Stimulated activated CD4-positive, alpha-beta T cell treated with anti-CD3 and anti-CD28 coated beads, Interleukin-1b, Interleukin-23, amount 100 ng/mL, for 24 hours (primary cell): ENCODE measurements at regions not wholly inside any gene's neighbourhood (a gene's known extent, or its start where the extent isn't known, plus 50 kb on each side); places are given as distances from the start of the nearest gene placed in this dataset.

Experiments used
- DNase-seq, 4 experiments: peaks; one replicate each; pipeline ENCODE4 v3.0.0-alpha.2; 2020; ENCODE audit warnings: low read depth in 4 of 4, low spot score in 1 of 4

DNA sequence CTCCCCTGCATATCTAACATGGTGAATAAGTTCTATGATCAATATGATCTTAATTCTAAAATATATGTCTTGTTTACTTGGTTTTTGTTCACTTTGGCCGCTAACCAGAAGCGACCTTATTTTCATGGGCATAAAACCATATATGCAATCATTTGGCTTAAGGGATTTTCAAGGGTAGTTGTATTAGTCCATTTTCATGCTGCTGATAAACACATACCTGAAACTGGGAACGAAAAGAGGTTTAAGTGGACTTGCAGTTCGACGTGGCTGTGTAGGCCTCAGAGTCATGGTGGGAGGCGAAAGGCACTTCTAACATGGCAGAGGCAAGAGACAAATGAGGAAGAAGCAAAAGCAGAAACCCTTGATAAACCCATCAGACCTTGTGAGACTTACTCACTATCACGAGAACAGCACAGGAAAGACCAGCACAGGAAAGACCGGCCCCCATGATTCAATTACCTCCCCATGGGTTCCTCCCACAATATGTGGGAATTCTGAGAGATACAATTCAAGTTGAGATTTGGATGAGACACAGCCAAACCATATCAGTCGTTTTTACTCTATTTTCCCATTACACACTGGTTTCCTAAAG is 114.3 kb upstream of the CPEB2 start:
- DNase-seq: no peak

DNA sequence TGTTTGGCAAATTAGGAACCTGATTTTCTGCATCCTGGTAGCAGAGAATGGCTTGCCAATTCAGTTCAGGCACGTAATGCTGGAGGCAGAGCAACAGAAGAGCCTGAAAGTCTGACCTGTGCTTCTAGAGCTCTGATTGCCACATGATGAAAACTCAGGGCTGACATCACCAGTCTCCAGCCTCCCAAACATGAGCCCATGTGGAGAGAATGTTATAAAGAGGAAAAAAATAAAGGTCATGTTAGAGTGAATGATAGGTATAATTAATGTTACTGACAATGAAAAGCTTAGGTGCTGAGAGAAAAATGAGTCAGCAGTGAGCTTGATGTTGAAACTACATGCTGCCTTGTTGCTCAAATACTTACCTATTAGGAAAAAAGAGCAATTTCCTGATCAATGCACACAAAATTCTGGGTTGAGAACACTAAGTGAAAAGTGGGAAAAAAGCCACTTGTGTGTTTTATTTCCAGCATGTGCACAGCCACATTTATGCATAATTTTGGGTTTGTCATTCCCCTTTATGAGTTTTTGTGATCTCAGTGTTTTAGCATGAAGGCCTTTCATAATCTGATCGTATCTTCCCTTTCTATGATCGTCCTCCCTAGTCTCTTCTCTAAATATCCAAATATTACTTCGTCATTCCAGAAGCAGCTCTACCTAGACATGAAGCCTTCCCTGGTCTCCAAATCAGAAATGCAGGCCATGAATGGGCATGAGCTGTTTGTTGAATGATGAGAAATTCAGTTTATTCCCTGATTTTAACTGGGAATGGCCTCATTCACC is 113.3 kb upstream of the CPEB2 start:
- DNase-seq: no peak

GRCh38 chr4:14892563-14892962 is 109.7 kb upstream of the CPEB2 start:
- no peak for DNase-seq

- DNase-seq: no peak
Observed at GRCh38 chr4:14893713-14894112, 108.6 kb upstream of the CPEB2 start.

- no peak for DNase-seq
Observed at GRCh38 chr4:14894392-14895292, 107.6 kb upstream of the CPEB2 start.

- no peak for DNase-seq
Observed at GRCh38 chr4:14896656-14897175, 105.6 kb upstream of the CPEB2 start.

DNA sequence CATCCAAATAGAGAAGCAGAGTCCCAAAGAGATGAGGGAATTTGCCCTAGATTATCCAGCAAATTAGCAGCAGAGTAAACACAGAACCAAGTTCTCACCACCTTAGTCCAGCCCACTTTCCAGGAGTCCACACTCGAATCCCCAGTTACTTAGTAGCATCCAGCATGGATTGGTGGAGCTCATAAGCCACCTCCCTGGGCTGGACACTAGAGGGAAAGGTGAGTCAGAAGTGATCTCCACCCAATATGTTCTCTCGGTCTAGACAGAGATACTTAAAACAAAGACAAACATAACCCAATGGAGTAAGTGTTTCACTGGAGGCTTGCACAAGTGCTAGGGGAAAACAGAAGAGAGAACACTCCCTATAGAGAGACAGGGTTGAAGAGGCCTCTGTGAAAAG is 105.1 kb upstream of the CPEB2 start:
- DNase-seq: no peak

GRCh38 chr4:14898989-14899388 is 103.3 kb upstream of the CPEB2 start:
- DNase-seq: no peak

DNA sequence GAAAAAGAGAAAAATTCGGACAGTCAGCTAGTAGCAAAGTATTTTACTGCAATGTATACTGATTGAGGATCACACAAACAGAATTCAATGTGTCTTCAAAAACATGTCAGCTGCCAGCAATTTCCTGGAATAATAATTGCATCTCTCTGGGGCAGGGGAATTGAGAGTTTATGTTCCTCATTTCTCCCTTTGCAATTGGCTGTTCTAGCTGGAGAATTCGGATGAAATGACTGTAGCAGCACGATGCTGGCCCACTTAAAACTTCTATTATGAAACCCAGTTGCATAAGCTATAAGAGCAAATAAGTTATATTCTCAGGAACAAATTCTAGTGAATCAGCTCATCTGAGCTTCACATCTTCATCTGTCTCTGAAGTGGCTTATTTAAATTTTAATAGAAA is 99.9 kb upstream of the CPEB2 start:
- no peak for DNase-seq

- no peak for DNase-seq
Observed at GRCh38 chr4:14903321-14903720, 99.0 kb upstream of the CPEB2 start.

- no peak for DNase-seq
Observed at GRCh38 chr4:14906805-14907204, 95.5 kb upstream of the CPEB2 start.

- no peak for DNase-seq
Observed at GRCh38 chr4:14908635-14909034, 93.6 kb upstream of the CPEB2 start.

DNA sequence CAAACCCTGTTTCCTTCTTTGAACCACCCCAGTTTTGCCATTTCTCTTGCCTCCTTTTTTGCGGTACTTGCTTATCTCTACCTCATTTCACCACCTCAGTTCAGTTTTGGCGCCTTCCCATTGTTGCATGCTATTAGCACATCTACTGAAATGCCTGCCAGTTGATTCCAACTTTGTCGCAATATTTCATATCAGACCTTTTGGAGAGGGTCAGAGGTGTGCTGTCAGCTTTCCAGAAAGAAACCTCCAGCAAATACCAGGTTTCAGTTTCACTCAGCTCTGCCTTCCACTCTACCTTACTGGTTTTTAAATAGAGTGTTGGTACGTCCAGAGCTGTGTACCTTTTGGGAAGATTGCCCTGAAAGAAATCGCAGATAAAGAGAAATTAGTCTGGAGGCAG is 91.9 kb upstream of the CPEB2 start:
- DNase-seq: no peak

DNA sequence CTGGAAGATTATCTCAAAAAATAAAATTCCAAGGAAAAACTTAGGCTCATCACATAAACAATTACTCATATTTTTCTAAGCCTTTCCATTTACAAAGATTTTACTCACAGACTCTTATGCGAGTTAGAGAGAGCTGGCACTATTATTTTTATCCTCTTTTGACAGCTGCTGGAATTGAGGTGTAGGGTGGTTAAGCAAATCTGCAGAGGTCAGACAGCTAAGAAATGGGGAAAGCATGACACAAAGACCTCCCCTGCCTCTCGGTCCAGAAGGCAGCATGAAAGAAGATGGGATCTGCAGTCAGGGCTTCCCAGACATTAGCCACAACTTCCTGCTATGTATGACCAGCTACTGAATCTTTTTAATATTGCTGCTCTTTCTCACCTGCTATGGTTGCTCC is 89.9 kb upstream of the CPEB2 start:
- no peak for DNase-seq

GRCh38 chr4:14915018-14915417 is 87.3 kb upstream of the CPEB2 start:
- no peak for DNase-seq

- DNase-seq: no peak
Observed at GRCh38 chr4:14916554-14917297, 85.6 kb upstream of the CPEB2 start.

DNA sequence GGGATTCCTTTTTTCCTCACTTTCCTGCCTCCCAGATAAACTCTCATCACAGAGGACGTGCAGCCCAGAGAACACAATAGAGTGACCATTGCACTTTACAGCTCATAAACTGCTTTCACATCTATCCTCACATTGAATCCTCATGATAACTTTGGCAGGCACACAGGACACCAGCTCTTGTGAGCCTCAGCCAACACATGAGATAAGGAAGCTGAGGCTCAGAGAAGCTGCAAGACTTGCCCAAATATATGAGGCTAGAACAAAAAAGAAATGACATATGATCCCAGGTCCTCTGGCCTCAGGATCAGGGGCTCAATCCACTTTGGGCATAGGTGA is 85.0 kb upstream of the CPEB2 start:
- DNase-seq: no peak

DNA sequence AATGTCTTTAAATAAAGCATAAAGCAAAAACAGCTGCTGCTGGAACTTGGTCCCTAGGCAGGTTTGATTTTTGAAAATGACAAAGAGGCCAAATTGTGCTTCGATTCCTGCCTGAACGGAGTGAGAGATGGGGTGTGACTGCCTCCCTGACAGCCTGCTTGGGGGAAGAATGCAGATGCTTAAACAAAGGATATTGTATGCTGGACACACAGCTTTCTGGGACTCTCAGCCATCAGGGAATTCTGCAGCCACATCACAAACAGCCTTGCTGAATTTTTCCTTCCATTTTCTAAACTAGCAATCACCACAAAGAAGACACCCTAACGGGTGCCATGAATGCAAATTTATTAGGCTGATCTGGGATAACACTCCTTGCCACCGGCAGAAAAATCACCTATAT is 83.9 kb upstream of the CPEB2 start:
- DNase-seq: no peak

DNA sequence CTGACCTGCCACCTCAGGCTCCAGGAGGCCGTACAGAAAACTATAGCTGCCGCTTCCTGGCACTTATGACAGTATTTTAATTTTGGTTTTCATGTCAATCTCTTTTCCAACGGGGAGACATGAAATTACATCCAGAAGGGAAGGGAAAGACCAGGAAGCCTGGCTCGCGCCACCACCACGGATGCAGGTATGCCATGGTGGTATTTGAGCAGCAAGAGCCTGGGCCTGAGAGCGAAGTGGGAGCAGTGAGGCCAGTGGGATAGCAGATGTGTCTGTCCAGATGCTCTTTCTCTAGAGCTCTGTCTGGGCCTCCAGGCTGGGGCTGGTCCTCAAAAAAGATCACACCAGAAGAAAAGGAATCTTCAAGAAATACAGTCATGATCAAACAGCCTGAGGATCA is 82.5 kb upstream of the CPEB2 start:
- no peak for DNase-seq

DNA sequence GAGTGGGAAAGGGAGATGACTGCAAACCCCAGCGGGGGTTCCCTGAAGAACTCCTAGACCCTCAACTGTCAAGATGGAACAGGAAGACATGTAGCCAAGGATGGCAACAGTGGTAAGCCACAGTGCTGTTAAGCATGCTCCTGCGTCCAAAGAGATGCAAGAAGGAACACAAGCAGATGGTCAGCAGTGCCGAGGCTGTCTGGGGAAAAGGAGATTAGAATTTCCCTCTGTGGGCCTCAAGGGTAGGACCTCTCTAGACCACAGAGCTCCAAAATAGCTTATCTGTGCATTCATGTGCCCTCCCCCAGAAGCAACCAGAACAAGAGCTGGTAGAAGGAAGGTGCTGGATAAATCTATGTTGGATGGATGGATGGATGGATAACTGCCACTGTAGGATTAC is 82.0 kb upstream of the CPEB2 start:
- no peak for DNase-seq

GRCh38 chr4:14920759-14921320 is 81.4 kb upstream of the CPEB2 start:
- DNase-seq: no peak
